Stimulated activated memory B cell treated with anti-CD40 and anti-IgM and Interleukin-4, amounts not matched to agents 10 μg/mL and 1 μg/mL and 100 μg/mL, for 72 hours (primary cell): ENCODE measurements at regions not wholly inside any gene's neighbourhood (a gene's known extent, or its start where the extent isn't known, plus 50 kb on each side); places are given as distances from the start of the nearest gene placed in this dataset.

ENCODE experiments used
- ATAC-seq: fragments of 150-1000 bp; cut with Tn5 transposase; 2 replicates; pipeline ENCODE4 v1.10.0; 2021
- H3K27ac Mint-ChIP-seq: one replicate; pipeline ENCODE4 v1.8.0; 2022; ENCODE audit warnings: mild to moderate bottlenecking, mixed read lengths
- H3K27me3 Mint-ChIP-seq: one replicate; pipeline ENCODE4 v1.8.0; 2022; ENCODE audit warnings: mixed read lengths
- H3K36me3 Mint-ChIP-seq: one replicate; pipeline ENCODE4 v1.8.0; 2022; ENCODE audit warnings: mixed read lengths
- H3K4me1 Mint-ChIP-seq: one replicate; pipeline ENCODE4 v1.8.0; 2022; ENCODE audit warnings: mixed read lengths
- H3K4me3 Mint-ChIP-seq: one replicate; pipeline ENCODE4 v1.8.0; 2022; ENCODE audit warnings: mild to moderate bottlenecking, moderate library complexity, mixed read lengths
- H3K9me3 Mint-ChIP-seq: one replicate; pipeline ENCODE4 v1.8.0; 2022; ENCODE audit warnings: mixed read lengths

GRCh38 chr22:49303061-49303735 is 524.5 kb downstream of the BRD1 start:
- peaks cover 51% of the 10 kb centered on the region for H3K27me3 Mint-ChIP-seq
- no peaks in the 10 kb centered on the region for H3K4me1 Mint-ChIP-seq

GRCh38 chr22:49302530-49302929 is 525.1 kb downstream of the BRD1 start:
- H3K4me3 Mint-ChIP-seq, result no peak overlapping the region
- no peak for ATAC-seq

More at GRCh38 chr22:49303061-49303735, 524.5 kb downstream of the BRD1 start:
- Mint-ChIP-seq H3K9me3 (peaks cover 4% of the 10 kb centered on the region), H3K27ac (no peak overlapping the region), H3K4me3 (no peak overlapping the region), H3K36me3 (no peaks in the 10 kb centered on the region)
- no peak for ATAC-seq

GRCh38 chr22:49302150-49302460 is 525.6 kb downstream of the BRD1 start:
- H3K4me3 Mint-ChIP-seq, result no peak overlapping the region
- ATAC-seq, result no peak
- no peak overlapping the region for H3K27ac Mint-ChIP-seq
- H3K4me1 Mint-ChIP-seq, result no peaks in the 10 kb centered on the region
- H3K36me3 Mint-ChIP-seq, result no peaks in the 10 kb centered on the region
- H3K9me3 Mint-ChIP-seq, result peaks cover 4% of the 10 kb centered on the region
- H3K27me3 Mint-ChIP-seq, result peaks cover 40% of the 10 kb centered on the region

More at GRCh38 chr22:49302530-49302929, 525.1 kb downstream of the BRD1 start:
- Mint-ChIP-seq H3K27me3 (peaks cover 44% of the 10 kb centered on the region), H3K36me3 (no peaks in the 10 kb centered on the region), H3K27ac (no peak overlapping the region), H3K9me3 (peaks cover 4% of the 10 kb centered on the region), H3K4me1 (no peaks in the 10 kb centered on the region)

GRCh38 chr22:49301398-49302149 is 526.1 kb downstream of the BRD1 start:
- Mint-ChIP-seq H3K27ac (no peak overlapping the region), H3K36me3 (no peaks in the 10 kb centered on the region), H3K4me1 (no peaks in the 10 kb centered on the region), H3K27me3 (peaks cover 34% of the 10 kb centered on the region), H3K4me3 (no peak overlapping the region), H3K9me3 (peaks cover 4% of the 10 kb centered on the region)
- ATAC-seq, result no peak

- H3K4me1 Mint-ChIP-seq, result no peaks in the 10 kb centered on the region
- H3K9me3 Mint-ChIP-seq, result peaks cover 4% of the 10 kb centered on the region
- no peak for ATAC-seq
- H3K27ac Mint-ChIP-seq, result no peak overlapping the region
- no peak overlapping the region for H3K4me3 Mint-ChIP-seq
- H3K36me3 Mint-ChIP-seq, result no peaks in the 10 kb centered on the region
- H3K27me3 Mint-ChIP-seq, result peaks cover 31% of the 10 kb centered on the region
These were observed 526.7 kb downstream of the BRD1 start for GRCh38 chr22:49300951-49301397.

GRCh38 chr22:49300241-49300640 is 527.4 kb downstream of the BRD1 start:
- ATAC-seq, result no peak
- Mint-ChIP-seq H3K36me3 (no peaks in the 10 kb centered on the region), H3K4me1 (no peaks in the 10 kb centered on the region), H3K9me3 (peaks cover 4% of the 10 kb centered on the region), H3K27me3 (peaks cover 30% of the 10 kb centered on the region), H3K4me3 (no peak overlapping the region), H3K27ac (no peak overlapping the region)

- Mint-ChIP-seq H3K4me1 (no peaks in the 10 kb centered on the region), H3K4me3 (no peak overlapping the region), H3K36me3 (no peaks in the 10 kb centered on the region), H3K27ac (no peak overlapping the region), H3K27me3 (peaks cover 28% of the 10 kb centered on the region), H3K9me3 (peaks cover 4% of the 10 kb centered on the region)
- ATAC-seq, result no peak
These were observed 527.8 kb downstream of the BRD1 start for GRCh38 chr22:49299821-49300231.

GRCh38 chr22:49298834-49299750 is 528.6 kb downstream of the BRD1 start:
- Mint-ChIP-seq H3K27ac (no peak overlapping the region), H3K27me3 (peaks cover 24% of the 10 kb centered on the region), H3K4me1 (no peaks in the 10 kb centered on the region), H3K36me3 (no peaks in the 10 kb centered on the region), H3K9me3 (peaks cover 4% of the 10 kb centered on the region), H3K4me3 (no peak overlapping the region)
- no peak for ATAC-seq

GRCh38 chr22:49297871-49298721 is 529.6 kb downstream of the BRD1 start:
- peaks cover 14% of the 10 kb centered on the region for H3K27me3 Mint-ChIP-seq
- no peak for ATAC-seq
- no peaks in the 10 kb centered on the region for H3K36me3 Mint-ChIP-seq
- no peak overlapping the region for H3K4me3 Mint-ChIP-seq
- no peaks in the 10 kb centered on the region for H3K4me1 Mint-ChIP-seq
- peaks cover 8% of the 10 kb centered on the region for H3K9me3 Mint-ChIP-seq
- no peak overlapping the region for H3K27ac Mint-ChIP-seq

- Mint-ChIP-seq H3K4me1 (no peaks in the 10 kb centered on the region), H3K9me3 (peaks cover 8% of the 10 kb centered on the region), H3K27me3 (peaks cover 9% of the 10 kb centered on the region), H3K4me3 (no peak overlapping the region), H3K36me3 (no peaks in the 10 kb centered on the region), H3K27ac (no peak overlapping the region)
- ATAC-seq, result no peak
These were observed 530.3 kb downstream of the BRD1 start for GRCh38 chr22:49297286-49297870.

GRCh38 chr22:49296561-49296960 is 531.1 kb downstream of the BRD1 start:
- H3K9me3 Mint-ChIP-seq, result peaks cover 8% of the 10 kb centered on the region
- H3K27ac Mint-ChIP-seq, result no peak overlapping the region
- no peaks in the 10 kb centered on the region for H3K4me1 Mint-ChIP-seq
- no peak for ATAC-seq
- H3K27me3 Mint-ChIP-seq, result peaks cover 9% of the 10 kb centered on the region
- no peaks in the 10 kb centered on the region for H3K36me3 Mint-ChIP-seq
- H3K4me3 Mint-ChIP-seq, result no peak overlapping the region

- no peak for ATAC-seq
- Mint-ChIP-seq H3K9me3 (peaks cover 8% of the 10 kb centered on the region), H3K4me3 (no peak overlapping the region), H3K27me3 (peaks cover 9% of the 10 kb centered on the region), H3K4me1 (no peaks in the 10 kb centered on the region), H3K27ac (no peak overlapping the region), H3K36me3 (no peaks in the 10 kb centered on the region)
These were observed 531.7 kb downstream of the BRD1 start for GRCh38 chr22:49295851-49296560.

GRCh38 chr22:49295465-49295743 is 532.3 kb downstream of the BRD1 start:
- Mint-ChIP-seq H3K9me3 (peaks cover 4% of the 10 kb centered on the region), H3K4me1 (no peaks in the 10 kb centered on the region), H3K4me3 (no peak overlapping the region), H3K27ac (no peak overlapping the region), H3K36me3 (no peaks in the 10 kb centered on the region), H3K27me3 (peaks cover 9% of the 10 kb centered on the region)
- ATAC-seq, result no peak
